Stomach (tissue), 4 donors: ENCODE measurements at regions not wholly inside any gene's neighbourhood (a gene's known extent, or its start where the extent isn't known, plus 50 kb on each side); places are given as distances from the start of the nearest gene placed in this dataset.

ENCODE experiments used
- POLR2A ChIP-seq, 4 donors: fragments of 450-650 bp; IDR thresholded peaks; one replicate each; pipeline ENCODE4 v1.6.1; 2016; ENCODE audit warnings: antibody characterized with exemption in 4 of 4, control low read depth in 2 of 4, mild to moderate bottlenecking in 1 of 4, moderate library complexity in 1 of 4
- POLR2AphosphoS5 ChIP-seq, 3 donors: sonication (generic); formaldehyde crosslinking; IDR thresholded peaks; one replicate each; pipeline ENCODE4 v1.6.1; 2016; ENCODE audit warnings: antibody characterized with exemption in 3 of 3
- TF ChIP-seq, protein P1 (sequence below), 7 experiments: fragments of 450-650 bp in 4 of 7; fragments of 200-600 bp in 3 of 7; sonication (generic) in 3 of 7; IDR thresholded peaks; one replicate each; pipeline ENCODE4 v1.5.1; 2016 to 2019; ENCODE audit warnings: antibody characterized with exemption in 7 of 7, control low read depth in 2 of 7, mild to moderate bottlenecking in 1 of 7

- TF ChIP-seq, protein P1, sequence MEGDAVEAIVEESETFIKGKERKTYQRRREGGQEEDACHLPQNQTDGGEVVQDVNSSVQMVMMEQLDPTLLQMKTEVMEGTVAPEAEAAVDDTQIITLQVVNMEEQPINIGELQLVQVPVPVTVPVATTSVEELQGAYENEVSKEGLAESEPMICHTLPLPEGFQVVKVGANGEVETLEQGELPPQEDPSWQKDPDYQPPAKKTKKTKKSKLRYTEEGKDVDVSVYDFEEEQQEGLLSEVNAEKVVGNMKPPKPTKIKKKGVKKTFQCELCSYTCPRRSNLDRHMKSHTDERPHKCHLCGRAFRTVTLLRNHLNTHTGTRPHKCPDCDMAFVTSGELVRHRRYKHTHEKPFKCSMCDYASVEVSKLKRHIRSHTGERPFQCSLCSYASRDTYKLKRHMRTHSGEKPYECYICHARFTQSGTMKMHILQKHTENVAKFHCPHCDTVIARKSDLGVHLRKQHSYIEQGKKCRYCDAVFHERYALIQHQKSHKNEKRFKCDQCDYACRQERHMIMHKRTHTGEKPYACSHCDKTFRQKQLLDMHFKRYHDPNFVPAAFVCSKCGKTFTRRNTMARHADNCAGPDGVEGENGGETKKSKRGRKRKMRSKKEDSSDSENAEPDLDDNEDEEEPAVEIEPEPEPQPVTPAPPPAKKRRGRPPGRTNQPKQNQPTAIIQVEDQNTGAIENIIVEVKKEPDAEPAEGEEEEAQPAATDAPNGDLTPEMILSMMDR (IDR thresholded peaks at IDR 0.05): no peak
- TF ChIP-seq POLR2A (IDR thresholded peaks at IDR 0.05) (no peak), POLR2AphosphoS5 (IDR thresholded peaks at IDR 0.05) (no peak)
Measured at GRCh38 chr6:113357041-113357440, 500.1 kb upstream of the MARCKS start.
